T-helper 2 cell (primary cell): ENCODE measurements at regions not wholly inside any gene's neighbourhood (a gene's known extent, or its start where the extent isn't known, plus 50 kb on each side); places are given as distances from the start of the nearest gene placed in this dataset.
"Not testable (repeated sequence)": the region's sequence is repeated elsewhere in the genome, so short reads cannot be mapped to it uniquely, and the experiment has no call there.

Experiments
- DNase-seq, 5 experiments: peaks; one replicate each; pipeline versions ENCODE4 v3.0.0 to v3.0.0-alpha.2; 2012 to 2022

DNA sequence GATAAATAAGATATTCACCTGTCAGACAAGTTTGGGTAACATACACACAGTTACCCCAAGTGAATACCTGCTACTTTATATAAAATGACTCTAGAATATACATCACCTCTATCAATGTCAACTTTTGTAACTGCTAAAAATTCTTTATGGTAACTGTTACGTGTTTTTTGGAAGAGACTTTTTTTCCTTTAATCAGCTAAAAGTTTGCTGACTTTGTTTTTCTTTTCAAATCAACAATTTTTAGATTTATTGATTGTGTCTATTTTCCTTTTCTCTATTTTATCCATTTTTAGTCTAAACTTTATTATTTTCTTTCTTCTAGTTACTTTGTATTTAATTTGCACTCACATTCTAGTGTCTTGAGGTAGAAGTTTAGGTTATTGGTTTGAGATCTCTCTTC, 1106.6 kb upstream of the LCORL start:
- no peak for DNase-seq

DNA sequence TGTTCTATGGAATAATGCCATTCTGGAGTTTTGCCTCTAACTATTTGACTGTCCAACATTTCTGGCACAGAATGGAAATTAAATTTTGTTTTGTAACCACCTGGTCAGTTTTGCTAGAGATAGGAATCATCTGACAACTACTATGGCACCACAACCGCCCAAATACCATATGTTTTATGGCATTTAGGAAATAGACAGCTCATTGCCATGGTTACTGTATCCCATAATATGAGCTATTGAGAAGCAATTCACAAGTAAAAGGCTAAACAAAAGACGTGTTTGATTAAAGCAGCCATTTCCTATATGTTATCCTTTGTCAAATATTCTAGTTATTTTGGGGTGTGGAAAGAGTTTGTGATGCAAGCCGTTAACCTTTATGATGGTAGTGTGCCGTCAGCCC, 1105.3 kb upstream of the LCORL start:
- DNase-seq = no peak

DNA sequence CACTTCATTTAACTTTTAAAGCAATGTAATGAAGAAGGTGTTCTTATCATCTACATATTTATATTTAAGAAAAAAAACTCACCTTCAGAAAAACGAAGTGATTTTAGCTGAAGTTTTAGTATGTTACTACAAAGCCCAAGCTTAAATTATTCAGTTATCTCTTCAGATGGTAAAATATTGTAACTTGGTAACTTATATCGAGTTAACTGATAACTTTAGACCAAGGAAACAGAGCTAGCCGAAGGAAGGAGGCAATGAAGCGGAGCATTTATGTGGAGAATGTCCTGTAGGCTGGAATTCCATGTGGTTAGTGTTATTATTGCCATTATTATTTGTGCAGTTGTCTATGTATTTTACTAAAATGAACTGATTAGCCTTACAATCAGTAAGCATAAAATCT, 1102.1 kb upstream of the LCORL start:
- no peak for DNase-seq

DNA sequence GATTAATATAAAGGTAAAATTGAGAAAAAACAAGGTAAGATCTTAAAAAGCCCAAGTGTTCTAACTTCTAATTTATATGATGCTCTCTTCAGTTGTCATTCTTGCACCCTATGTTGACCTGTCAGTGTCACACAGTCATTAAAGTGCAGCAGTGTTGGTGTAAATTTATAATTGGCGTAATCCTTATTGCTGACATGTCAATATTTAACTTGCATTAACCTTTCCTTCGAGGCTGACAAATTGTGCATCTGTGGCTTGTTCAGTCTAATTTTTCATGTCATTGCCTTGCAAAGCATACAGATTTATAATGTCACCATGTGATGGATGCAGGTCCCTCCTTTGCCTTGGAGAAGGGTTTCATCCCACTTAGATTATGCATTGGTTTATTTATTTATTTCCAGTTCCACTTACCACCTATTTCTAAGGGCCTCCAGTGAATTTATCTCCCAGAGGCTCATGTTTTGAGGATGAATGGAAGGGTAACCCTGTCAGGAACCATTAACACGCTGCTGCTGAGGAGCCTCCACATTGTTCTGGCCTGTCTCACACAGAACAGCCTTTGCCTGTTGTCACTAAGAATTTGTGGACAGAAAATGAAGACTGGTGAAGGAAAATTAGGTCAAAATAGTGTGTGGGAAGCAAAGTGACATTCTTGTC, 1098.5 kb upstream of the LCORL start:
- DNase-seq = no peak

DNA sequence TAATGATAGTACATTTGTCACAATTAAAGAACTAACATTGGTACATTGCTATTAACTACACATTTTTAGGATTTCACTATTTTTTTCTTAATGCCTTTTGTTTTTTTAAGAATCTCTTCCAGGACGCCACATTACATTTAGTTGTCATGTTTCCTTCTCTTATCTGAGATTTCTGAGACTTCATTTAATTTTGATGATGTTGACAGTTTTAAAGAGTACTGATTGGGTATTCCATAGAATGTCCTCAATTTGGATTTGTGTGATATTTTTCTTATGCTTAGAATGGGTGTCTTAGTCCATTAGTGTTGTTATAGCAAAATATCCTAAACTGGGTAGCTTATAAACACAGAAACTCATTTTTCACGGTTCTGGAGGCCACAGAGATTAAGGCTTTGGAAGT, 1095.5 kb upstream of the LCORL start:
- DNase-seq = no peak

DNA sequence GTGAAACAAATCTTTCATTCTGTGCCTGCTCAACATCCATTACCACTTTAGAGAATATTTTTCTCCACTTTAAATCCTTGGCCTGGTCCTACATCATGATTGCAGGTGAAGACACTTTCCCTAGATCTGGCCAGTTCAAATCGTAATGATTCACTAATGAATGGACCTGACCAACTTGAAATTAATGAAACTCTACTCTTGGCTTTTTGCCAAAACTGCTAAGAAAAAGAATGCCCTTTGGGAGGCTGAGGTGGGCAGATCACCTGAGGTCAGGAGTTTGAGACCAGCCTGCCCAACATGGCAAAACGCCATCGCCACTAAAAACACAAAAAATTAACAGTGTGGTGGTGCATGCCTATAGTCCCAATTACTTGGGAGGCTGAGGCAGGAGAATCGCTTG, 1082.6 kb upstream of the LCORL start:
- DNase-seq = no peak

DNA sequence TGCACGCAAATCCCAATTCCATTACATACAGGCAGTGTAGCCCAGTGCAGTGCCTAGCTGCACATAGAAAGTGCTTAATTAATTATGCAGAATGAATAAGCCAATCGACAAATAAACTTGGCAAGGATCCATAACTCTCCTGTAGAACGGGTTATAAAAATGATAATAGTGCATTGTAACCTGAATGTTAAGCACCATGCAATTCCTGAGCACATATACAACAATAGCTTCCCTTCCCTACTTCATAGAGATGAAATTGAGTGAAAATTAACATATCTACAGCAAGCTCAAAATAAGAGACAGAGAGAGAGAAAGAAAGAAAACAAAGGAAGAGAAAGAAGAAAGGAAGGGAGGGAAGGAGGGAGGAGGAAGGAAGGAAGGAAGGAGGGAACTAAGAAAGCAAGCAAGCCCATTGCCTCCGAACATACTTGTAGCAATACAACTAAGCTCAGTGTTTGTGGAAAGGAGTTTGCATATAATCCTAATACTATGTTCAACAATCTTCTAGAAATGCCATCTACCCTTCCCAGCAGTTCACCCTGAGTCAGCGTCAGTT, 1074.0 kb upstream of the LCORL start:
- no peak for DNase-seq

DNA sequence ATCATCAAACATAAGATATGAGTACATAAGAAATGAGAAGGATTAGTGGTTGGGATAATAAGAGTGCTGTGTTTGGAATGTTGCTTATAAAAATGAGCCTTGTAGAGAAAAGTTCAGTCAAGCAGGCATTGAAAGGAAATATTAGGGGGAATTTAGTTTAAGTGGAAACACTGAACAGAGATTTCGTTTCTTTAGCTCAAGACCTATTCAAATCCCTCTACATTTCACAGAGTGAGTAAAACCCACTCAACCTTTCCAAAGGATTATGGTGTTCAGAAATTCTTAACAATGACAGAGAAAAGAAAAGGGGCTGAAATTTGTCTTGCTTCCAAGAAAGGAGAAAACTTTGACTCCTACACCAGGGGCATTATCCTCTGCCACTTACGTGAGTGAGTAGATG, 1072.4 kb upstream of the LCORL start:
- no peak for DNase-seq

DNA sequence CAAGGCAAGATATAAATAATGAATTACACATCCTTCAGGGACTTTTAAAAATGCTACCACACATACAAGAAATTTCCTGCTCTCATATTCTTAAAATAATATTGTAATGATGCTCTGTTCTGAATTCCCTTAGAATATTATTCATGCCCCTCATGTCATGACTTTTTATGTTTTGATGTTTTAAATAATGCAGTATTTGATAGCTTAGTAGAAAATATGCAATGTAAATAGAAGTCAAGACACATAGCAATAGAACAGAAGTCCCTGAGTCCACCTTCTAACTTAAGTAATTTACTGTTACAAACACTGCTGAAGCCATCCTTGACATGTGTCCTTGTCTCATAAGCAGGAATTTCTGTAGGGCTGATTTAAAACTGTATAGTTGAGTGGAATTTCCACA, 1071.2 kb upstream of the LCORL start:
- DNase-seq = no peak

DNA sequence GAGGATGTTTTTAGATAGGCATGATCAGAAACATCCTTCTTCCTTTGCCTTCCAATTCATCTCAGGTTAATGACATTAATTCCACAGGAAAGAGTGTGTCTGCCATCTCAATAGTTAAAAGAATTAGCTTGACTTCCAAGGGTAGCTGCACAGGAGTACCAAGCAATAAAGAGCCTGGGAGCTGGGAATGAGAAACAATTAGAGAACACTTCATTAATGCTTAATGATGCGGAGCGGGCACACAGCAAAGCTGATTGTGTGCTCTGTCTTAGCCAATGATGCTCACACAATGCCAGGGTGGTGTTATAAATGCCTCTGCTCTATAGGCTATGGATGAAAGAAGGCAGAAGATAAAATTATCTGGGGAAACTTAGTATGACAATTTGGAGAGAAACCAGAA, 1052.5 kb upstream of the LCORL start:
- DNase-seq = no peak

DNA sequence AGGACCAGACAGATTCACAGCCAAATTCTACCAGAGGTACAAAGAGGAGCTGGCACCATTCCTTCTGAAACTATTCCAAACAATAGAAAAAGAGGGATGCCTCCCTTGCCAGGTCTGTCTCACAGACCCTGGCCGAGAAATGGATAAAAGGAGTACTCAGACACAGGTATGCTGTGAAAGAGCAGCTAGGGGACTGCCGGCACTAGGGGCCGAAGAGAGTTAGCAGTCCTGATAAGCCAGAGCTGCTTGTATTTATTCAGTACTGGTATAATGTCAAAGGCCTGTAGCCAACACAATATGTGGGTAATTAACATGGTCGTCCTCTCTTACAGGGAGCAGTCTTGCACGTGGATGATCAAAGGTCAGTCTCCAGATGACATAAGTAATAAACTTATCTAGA, 1042.1 kb upstream of the LCORL start:
- no peak for DNase-seq

DNA sequence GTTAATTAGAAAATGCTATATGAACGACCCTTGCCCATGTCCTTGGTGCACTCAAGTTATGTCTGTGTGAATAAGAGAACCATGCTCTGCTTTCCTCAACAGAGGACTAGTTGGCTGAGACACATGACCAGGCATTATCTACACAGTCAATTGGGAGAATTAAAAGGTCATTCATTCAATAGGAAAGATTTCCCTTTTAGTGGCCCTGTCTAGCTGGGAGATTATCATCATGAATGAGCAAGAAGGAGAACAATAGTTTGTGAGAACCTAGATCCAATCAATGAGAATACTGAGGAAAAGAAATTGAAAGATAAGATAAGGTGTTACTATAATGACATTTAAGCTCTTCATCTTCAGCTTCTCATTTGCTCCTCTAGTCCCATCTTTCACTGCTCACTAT, 1033.4 kb upstream of the LCORL start:
- no peak for DNase-seq

DNA sequence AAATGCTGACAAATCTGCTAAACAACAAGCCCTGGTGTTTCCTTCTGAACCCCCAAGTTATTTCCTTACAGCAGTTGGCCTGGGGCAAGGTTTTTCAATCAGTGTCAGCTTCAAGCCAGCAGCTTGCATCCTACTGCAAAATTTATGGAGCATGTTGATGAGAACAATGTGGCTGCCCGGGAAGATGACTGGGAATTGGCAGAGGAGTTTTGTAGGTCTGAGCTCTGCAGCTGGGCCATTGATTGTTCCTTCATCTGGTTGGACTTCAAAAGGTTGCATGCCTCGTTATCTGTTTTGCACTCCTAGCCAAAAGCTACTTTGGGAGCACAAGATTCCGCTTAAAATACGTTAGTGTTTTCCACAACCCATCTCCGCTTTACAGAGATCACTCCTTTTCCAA, 1030.3 kb upstream of the LCORL start:
- no peak for DNase-seq

DNA sequence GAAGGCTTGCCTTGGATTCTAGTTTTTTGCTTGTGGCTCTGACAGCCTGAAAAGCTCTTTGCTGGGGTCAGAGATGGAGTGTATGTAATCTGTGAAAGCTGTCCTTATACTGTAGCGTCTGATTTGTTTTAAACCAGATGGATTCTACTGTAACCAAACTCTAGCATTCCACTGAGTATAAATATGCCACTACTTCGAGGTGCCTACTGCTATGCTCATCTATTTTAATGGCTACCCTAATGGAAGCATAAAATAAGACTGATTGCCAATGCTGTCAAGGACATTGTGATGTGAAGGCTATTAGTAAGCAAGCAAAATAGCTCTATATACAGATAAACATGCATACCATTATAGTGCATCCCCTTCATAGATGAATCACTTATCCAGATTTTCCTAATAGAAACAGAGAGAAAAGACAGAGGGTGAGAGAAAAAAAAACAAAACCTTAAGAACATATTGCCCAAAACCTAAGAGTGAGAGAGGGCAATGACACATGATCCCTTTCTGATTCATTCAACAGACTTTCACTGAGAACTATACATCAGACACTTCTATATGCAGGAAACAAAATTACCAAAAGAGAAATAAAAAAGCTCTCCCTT, 1025.8 kb upstream of the LCORL start:
- no peak for DNase-seq

DNA sequence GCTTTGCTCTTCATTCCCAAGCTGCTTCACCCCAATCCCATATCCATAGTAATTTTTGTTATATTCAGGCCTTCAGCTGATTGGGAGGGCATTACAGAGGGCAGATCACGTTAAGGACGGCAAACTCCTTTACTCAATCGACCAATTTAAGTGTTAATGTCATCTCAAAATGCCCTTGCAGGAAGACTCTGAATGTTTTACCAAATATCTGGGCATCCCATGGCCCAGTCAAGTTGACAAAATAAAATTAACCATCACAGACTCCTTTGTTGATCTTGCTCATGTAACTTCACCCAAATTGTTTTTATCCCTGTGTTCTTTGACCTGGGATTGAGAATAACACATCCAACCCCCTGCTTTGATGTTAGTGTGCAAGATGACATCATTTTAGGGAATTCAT, 1018.3 kb upstream of the LCORL start:
- DNase-seq = no peak

DNA sequence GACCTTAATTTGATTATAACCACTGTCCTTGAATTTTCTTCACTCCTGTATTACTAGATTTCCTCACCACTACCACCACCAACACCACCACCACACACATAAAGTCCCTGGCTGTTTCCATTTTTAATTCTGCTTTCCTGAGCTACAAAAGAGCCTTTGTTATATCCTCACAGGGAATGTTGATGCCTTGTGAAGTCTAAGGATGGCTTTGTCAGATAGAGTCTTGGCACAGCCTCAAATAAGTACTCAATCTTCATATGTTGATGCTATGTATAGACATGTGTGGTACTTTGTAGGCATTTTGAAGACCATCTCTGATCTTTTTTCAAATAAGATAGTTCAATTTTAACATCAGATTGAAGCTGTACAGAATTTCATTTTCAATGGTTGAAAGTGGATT, 1016.7 kb upstream of the LCORL start:
- DNase-seq = no peak

DNA sequence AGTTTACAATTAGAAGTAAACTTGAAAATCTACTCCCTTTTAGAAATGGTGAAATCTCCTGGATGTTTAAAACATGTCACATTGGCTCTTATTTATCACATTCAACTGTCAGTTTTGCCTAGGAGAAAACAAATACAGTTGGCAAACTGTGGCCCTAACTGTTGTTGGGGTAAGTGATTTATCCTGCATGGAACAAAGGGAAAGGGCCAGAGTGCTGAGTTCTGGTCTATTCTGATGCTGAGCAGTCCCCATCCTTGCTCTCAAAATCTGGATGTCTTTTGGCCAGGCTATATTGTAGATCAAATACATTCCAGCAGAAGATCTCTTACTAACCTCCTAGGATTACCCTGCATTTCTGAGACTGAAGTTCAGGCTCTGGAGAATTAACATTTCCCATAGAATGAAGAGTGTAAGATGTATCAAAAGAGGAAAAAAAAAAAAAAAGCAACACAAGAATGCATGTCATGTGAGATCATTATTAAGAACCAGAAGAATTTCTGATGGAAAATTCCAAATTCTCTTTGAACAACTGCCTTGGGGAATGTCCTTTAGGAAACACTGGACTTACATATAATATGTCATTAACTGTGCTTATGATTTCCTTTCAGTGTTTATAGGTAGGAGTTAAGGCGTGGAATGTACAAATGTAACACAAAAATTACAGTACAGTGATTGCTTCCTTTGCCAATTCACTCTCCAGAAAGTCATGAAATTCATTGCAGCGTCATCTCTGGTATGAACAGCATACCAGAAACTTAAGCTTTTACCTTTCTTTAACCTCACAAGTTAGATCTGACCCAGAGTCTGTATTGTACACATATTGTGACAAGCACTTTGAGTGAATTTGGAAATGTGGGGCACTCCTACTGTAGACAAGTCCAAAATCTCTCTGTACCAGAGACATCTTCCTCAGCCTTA, 1012.5 kb upstream of the LCORL start:
- DNase-seq = no peak

DNA sequence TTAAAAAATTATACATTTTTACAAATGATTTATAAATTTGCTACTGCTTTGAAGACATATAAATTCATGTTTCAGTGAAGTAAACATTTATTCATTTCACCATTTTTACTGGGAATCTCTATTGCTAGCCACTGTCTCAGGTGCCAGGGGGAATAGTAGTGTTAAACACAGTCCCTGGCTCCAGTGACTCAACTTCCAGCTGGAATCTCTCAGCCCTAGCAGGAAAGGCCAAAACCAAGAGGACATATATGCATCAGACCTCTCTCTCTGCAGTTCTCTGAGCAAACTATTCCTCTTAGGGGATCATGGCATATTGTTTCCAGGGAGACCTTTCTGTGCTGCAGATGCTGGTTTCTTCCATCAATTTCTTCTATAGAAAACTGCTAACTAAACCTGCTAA, 1009.0 kb upstream of the LCORL start:
- DNase-seq = no peak

DNA sequence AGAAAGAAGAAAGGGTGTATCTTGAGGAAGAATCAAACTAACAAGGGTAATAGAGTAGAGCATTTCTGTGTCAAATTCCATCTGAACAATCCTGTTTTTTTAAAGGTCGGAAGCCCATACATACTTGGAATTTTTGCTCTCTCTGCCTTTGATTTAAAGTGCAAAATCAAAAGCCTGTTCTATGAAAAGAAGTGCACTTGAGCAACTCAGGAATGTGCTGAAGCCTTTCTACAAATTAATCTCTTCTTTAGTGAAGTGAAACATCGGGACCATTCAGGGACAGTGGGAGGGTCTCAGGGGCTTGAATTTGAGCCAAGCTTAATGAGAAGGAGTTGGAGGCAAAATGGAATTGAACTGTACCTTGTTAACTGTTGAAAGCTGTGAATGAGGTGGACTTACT, 1008.5 kb upstream of the LCORL start:
- no peak for DNase-seq

DNA sequence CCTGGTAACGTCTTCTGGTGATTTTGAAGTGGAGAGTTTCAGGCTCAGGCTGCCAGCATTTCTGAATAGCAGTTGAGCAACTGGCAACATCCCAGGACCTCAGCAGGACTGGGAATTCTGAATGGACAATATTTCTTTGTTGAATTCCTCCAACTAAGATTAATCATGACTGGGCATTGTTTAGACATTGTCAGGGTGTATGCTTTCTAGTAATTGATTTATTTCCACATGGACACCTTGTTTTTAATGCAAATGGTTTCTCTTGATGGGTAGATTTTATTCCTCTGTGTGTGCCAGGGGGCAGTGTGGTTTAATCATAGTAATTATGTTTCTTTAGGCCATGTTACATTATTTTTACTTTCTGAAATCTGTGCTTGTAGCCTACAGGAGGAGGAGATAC, 1004.7 kb upstream of the LCORL start:
- no peak for DNase-seq

DNA sequence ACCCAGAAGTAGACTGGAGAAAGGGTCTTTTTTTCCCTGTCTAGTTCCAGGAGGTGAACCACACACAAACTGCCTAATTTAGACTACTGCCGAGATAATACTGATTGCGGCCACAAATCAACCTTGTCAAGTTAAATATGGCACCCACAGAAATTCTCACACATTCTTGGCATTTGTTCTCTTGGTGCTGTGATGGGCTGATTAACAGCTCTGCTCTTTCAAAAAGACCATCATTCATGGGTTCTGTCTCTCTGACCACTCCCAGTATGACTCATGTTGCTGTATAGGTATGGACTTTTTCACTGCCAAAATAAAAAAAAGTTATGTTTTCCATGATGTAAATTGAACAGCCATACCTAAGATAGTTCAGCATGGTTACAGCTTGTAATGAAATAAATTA, 1003.5 kb upstream of the LCORL start:
- DNase-seq = no peak

DNA sequence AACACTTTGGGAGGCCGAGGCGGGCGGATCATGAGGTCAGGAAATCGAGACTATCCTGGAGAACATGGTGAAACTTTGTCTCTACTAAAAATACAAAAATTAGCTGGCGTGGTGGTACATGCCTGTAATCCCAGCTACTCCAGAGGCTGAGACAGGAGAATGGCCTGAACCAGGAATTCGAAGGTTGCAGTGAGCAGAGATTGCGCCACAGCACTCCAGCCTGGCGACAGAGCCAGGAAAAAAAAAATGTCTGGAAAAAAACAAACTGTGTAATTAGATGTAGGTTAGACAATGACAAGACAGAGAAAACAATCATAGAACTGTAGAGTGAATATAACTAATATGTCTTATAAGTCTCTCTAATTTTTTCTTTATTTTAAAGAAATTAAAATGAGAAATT, 1002.5 kb upstream of the LCORL start:
- no peak for DNase-seq

DNA sequence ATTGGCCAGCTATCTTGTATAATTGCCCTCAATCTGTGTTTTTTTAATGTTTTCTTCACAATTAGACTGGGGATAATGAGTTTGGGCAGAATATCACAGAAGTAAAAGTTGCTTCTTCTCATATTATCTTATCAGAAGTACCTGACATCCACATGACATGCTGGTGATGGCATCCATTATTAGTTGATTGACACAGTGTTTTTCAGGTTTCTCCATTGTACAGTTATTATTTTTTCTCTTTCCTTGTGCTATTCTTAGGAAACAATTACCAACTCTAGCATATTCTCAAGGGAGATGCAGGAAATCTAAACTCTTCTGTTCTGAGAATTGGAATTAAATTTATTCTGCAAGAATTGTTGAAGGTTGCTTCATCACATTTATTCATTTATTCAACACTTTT, 1000.1 kb upstream of the LCORL start:
- no peak for DNase-seq

DNA sequence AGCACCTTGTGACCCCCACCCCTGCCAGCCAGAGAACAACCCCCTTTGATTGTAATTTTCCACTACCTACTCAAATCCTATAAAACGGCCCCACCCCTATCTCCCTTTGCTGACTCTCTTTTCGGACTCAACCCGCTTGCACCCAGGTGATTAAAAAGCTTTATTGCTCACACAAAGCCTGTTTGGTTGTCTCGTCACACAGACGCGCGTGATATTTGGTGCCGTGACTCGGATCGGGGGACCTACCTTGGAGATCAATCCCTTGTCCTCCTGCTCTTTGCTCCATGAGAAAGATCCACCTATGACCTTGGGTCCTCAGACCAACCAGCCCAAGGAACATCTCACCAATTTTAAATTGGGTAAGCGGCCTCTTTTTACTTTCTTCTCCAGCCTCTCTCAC, 995.0 kb upstream of the LCORL start:
- not testable (repeated sequence) for DNase-seq
